PFSK-1 (cell line): ENCODE measurements at regions not wholly inside any gene's neighbourhood (a gene's known extent, or its start where the extent isn't known, plus 50 kb on each side); places are given as distances from the start of the nearest gene placed in this dataset.

Experiments used
- POLR2AphosphoS5 ChIP-seq: IDR thresholded peaks from 2 replicates; pipeline ENCODE4 v1.6.1; 2012; ENCODE audit warnings: low read depth, mild to moderate bottlenecking, control low read depth, low read length, moderate library complexity
- REST ChIP-seq, 2 experiments: IDR thresholded peaks; 2 replicates each; pipeline versions ENCODE4 v1.6.1 to v1.8.0; 2011 to 2012; ENCODE audit warnings: low read depth in 2 of 2, low read length in 2 of 2, control low read depth in 1 of 2, inconsistent platforms in 1 of 2, mild to moderate bottlenecking in 1 of 2, moderate library complexity in 1 of 2; ENCODE audit not compliant: insufficient read depth in 1 of 2
- SIN3A ChIP-seq: IDR thresholded peaks from 2 replicates; pipeline ENCODE4 v1.6.1; 2012; ENCODE audit warnings: mild to moderate bottlenecking, low read length, moderate library complexity, borderline replicate concordance; ENCODE audit not compliant: insufficient read depth

GRCh38 chr4:66443008-66443407 lies 772.7 kb upstream of the EPHA5 start:
- no peak for TF ChIP-seq SIN3A
- TF ChIP-seq POLR2AphosphoS5 = no peak
- TF ChIP-seq REST (IDR thresholded peaks at IDR 0.05; ENCODE audit: insufficient read depth in 1 of 2, low read depth in 2 of 2, low read length in 2 of 2) = no peak
